Inflammatory macrophage treated with lipopolysaccharide for 1 hour (primary cell): ENCODE measurements at regions not wholly inside any gene's neighbourhood (a gene's known extent, or its start where the extent isn't known, plus 50 kb on each side); places are given as distances from the start of the nearest gene placed in this dataset.

Experiments
- DNase-seq, 2 donors: peaks; one replicate each; pipeline ENCODE4 v3.0.0-alpha.2; 2020 to 2022

DNA sequence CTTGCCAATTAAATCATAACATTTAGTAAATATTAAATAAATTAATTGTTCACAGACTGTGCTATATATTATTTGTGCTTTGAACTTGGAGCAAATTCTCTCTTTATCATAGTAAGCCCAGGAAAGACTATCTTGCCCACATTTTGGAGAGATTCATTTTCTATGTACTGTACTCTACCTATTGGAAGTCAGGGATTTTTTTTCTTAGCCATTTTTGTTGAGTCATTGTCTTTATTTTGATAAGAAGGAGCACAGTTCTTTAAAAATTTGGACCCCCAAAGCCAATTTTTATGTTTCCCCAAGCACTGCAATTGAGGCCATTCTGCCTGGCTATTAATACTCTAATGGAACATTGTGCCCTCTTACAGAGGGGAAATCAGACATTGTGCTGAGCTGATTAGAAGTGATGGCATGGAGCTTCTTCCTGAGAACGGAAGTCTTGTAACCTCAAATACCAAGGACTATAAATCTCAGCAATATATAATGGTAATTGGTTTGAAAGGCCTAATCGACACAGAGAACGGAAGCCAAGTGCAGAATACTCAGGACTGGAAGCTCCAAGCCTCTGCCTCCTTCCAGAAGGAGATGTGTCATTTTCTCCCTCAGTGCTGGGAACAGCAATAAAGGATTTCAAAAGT, 188.8 kb upstream of the PAPPA start:
- no peak for DNase-seq

- DNase-seq = no peak
These were observed 186.9 kb upstream of the PAPPA start for GRCh38 chr9:115966660-115967059.

GRCh38 chr9:115969096-115969495, 184.5 kb upstream of the PAPPA start:
- no peak for DNase-seq

DNA sequence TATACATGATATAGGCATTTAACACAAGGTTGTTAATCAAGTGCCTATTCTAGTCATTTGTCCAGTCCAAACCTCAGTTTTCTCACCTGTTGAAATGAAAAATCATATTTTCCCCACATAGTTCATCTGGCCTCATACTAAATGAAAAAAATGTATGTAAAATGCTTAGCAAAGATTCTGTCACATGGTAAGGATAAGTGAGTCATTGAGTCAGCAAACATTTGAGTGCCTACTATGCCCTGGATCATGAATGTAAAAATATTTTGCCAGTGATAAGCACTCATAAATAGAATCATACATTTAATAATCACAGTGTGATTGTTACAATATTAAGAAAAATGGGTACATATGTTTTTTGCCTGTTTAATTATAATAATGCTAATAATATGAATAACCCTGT, 181.2 kb upstream of the PAPPA start:
- no peak for DNase-seq

DNA sequence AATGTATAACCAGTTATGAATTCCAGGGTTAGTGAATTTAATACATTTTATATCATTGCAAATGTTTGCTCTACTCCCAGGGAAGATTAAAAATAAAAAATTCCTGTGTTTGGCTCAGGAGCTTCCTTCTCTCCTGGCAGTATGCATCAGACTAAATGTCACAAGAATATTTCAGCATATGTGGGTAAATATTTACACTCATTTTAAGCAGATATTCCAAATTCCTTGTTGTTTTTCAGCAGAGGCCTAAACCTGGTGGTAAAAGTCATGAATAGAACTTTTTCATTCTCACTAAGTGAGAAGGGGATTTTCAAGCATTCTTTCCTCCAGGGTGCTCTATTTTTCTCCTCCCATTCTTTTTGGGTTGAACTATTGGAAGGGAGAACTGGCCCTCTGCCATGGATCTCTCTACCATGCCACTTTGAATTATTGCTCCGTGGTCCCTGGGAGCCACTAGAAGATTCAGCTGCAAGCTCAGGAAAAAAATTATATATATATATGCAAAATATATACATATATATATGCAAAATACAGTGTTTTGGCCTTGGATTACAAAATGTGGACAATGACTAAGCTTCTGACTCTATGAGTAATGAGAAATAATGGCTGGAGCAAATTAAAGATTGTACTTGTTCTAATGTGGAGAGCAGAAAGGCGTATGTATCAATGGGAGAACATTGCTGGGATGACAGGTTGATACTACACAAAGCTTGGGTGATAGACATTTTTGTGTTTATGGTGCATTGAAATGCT, 180.6 kb upstream of the PAPPA start:
- no peak for DNase-seq

DNA sequence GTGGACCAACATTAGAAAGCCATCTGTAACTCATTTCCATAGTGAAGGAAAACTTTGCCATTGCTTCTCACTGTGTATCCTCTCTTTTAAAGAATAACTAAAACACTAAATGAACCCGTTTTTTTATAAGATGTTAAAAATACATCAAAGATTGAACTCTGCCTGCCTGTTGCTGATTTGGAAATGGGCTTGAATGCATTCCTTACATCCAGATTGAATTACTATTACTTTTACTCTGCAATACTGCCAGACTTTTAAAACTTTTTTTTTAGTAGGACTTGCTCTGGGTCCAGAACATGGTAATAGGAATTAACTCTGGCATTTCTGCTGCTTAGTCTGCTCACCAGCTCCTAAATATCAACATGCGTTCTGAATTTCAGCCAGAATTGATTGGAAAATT, 176.8 kb upstream of the PAPPA start:
- no peak for DNase-seq

DNA sequence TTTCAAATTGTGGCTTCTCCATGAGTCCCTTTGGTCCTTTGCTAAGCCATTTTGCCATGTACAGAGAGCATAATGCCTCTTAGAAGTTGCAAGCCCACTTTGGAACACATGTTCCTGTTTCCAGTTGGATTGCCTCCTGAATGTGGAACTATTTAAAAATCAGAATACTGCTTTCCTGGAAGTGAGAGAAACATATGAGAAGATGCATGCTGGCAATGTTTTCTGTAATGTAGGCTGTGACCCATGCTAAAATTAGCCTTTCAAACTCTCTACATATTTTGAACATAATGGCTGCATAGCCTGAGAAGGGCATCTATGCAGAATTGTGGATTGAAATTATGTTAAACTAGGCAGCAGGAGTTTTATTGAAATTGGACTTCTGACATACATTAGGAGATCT, 175.5 kb upstream of the PAPPA start:
- DNase-seq = no peak

GRCh38 chr9:115978659-115979096, 174.9 kb upstream of the PAPPA start:
- DNase-seq = no peak

- DNase-seq = no peak
These were observed 173.5 kb upstream of the PAPPA start for GRCh38 chr9:115980054-115980453.

GRCh38 chr9:115980502-115980901, 173.1 kb upstream of the PAPPA start:
- no peak for DNase-seq

GRCh38 chr9:115980976-115981375, 172.6 kb upstream of the PAPPA start:
- DNase-seq = no peak

DNA sequence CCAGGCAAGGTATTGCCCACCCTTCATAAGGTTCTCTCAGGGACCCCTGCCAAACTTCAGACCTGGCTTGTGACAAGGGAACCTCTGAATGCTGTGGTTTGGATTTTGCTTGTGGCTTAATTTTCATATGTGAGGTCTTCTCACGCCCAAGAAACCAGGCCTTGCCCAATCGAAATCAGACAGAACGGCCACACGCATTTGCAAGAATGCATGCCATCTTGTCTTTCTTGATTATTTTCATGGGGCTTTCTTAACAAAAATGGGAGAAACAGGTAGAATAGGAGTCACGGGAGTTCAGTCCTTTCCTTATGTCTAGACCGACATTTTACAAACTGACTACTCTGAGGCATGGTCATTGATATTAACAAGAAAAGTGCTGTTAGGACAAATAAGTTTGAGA, 170.2 kb upstream of the PAPPA start:
- DNase-seq = no peak

DNA sequence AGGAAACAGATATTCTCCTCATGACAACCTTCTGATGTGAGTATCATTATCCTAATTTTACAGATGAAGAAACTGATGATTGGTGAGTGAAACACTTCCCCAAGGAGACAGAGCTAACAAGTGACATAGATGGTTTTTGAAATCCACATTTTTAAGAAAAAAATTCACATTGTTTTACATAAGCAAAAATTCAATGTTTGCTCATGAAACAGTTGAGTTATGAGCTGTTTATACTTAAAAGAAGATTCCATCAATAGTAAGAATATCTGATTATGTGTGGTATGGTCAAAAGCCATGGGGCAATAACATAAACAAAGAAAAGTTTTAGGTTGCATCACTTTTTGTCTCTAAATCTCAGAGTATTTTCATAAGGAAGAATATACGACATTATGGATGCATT, 167.9 kb upstream of the PAPPA start:
- DNase-seq = no peak

GRCh38 chr9:115986508-115986907, 167.1 kb upstream of the PAPPA start:
- DNase-seq = no peak

GRCh38 chr9:115988701-115989100, 164.9 kb upstream of the PAPPA start:
- DNase-seq = no peak

DNA sequence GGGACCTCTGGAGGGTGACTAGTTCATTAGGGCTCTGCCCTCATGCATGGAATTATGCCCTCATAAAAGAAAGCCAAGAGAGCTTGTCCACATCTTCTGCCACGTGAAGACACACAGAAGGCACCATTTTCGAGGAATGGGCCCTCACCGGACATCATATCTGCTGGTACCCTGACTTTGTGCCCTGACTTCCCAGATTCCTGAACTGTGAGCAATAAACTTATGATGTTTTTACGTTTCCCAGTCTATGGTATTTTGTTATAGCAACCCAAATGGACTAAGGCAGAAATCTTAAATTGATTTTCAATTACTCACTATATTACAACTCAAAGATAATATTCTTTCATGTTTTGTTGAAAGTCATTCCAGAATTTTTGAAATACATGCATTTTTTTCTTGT, 163.8 kb upstream of the PAPPA start:
- no peak for DNase-seq

DNA sequence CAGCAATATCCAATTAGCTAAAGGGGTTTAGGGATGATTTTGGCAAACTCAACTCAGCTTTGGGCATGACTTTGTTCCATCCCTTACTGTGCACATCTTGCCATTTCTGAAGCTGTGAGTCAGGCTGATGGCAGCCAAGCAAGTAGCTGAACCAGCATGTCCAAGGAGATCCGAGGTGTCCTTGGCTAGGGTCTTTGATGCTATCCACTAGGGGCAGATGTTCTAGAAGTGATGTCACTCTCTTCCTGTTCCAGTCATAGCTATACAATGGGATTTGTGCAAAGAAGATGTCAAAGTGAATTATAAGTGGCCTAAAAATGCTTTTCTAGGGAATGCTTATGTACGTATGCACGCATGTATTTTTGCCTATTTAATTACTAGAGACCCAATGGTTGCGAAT, 160.8 kb upstream of the PAPPA start:
- DNase-seq = no peak

DNA sequence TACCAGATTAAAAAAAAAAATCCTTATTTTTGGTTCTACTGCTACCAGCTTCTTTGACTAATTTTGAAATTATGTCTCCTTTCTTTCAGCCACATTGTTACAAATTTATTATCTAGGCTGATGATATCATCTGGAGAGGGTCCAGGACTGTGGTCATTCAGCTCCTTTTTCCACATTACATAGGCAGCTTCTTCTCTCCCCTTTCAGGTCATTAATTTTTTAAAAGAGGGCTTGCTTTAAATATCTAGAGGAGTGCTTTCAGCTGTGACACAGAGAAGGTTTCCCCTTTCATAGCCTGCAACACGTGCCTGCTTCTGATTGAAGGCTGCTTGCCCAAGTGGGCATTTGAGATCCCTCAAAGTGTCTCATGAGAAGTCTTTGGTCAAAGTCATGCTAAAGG, 155.7 kb upstream of the PAPPA start:
- DNase-seq = no peak

GRCh38 chr9:115998666-115999065, 154.9 kb upstream of the PAPPA start:
- DNase-seq = no peak

DNA sequence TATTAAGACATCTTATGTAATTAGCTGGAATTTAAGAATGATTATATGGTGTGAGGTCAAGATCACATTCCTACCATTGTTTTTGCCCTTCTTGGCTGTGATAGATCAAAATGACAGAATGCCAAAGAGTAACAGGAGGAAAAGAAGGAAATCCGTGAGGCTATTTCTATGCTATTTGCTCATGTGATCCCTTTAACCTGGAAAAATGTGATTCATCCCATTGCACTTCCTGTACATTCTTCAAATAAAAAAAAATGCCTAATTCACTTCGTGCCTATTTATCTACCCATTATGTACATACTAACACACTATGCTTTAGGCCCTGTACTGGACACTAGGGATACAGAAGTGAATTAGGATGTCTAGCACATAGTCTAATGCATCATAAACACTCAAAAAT, 154.1 kb upstream of the PAPPA start:
- no peak for DNase-seq

DNA sequence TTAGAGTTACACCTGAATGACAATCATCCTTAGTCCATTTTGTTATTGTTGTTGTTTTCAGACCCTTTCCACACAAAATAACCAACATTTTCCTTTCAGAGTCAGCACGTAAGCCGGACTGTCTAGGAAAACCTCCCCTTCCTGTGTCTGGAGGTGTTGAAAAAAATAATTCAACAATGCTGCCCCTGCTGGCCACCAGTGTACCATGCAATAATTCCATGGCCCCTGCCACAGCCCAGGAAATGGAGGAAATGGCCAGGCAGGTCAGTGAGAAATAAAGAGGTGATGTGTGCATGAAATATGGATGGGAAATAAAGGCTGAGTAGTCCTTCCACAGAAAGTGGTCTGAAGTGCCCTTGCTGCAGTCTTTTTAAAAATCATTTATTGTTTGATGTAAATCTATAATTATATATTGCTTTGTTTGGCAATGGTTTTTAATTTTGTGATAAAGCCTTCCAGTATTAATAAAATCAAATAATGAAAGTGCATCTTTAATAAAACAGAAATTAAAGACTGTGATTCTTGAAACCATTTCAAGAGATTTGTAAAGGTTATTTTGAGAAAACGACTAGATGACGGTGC, 152.8 kb upstream of the PAPPA start:
- DNase-seq = no peak

DNA sequence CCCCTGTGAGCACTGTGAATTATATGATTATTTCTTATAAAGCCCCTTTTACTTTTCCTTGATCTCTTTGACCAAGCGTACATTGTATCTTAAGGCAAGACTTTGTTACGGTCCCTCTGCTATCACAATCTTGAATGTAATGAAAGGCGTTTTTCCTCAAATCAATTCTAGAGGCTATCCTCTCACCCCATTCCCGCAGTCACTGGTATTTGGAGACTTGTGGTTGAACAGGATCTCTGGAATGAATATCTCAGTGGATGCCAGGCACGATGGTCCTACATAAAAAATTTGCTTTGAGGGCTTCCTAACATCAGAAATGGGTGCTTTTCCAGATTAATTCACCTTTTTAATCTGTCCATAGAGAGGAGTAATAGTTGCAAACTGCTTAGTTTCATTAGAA, 151.4 kb upstream of the PAPPA start:
- no peak for DNase-seq

DNA sequence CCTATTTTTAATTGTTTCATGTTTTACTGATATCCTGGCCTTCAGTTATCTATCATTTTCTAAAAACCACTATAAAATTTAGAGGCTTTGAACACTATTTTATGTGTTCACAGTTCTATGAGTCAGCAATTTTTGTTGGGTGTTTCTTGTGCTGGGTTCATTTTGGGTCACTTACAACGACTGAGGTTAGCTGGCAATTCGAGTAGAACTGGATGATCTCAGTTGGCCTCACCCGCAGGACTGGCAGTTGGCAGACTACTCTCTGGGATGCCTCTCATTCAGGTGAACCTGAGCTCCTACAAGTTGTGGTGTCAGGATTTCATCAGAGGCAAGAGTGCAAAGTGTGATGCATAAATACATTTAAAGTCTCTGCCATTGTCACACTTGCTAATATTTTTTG, 151.0 kb upstream of the PAPPA start:
- DNase-seq = no peak

GRCh38 chr9:116003397-116003796, 150.2 kb upstream of the PAPPA start:
- no peak for DNase-seq

DNA sequence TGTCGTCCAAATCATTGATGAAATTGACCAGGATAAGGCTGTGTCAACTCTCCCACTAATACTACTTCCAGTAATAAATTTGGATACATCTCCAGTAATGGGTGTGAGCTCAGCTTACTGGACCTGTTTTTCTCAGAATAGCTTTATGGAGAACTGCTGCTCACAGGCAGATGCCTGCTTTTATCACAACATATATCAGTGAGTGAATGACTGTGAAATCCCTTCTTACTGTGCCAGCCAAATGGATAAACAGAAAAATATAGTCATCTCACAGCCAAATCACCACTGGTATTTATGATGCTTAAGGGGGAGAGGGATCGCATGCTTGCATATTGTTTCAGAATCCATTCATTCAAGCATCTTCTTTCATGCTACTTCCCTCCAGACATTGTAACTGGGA, 148.4 kb upstream of the PAPPA start:
- DNase-seq = no peak
